HEK293T (cell line): ENCODE measurements at regions not wholly inside any gene's neighbourhood (a gene's known extent, or its start where the extent isn't known, plus 50 kb on each side); places are given as distances from the start of the nearest gene placed in this dataset.

ENCODE experiments used
- ARNT ChIP-seq: fragments of 450-650 bp; IDR thresholded peaks from 2 replicates; pipeline ENCODE4 v1.6.1; 2017; ENCODE audit warnings: mild to moderate bottlenecking
- BHLHE40 ChIP-seq: fragments of 450-650 bp; IDR thresholded peaks from 2 replicates; pipeline ENCODE4 v1.6.1; 2016; ENCODE audit warnings: mild to moderate bottlenecking, moderate library complexity, borderline replicate concordance
- CTBP1 ChIP-seq: fragments of 450-650 bp; IDR thresholded peaks from 2 replicates; pipeline ENCODE4 v1.6.1; 2016; ENCODE audit warnings: borderline replicate concordance
- FOXM1 ChIP-seq: fragments of 450-650 bp; IDR thresholded peaks from 2 replicates; pipeline ENCODE4 v1.6.1; 2017; ENCODE audit warnings: mild to moderate bottlenecking, borderline replicate concordance
- HDGF ChIP-seq: fragments of 450-650 bp; IDR thresholded peaks from 2 replicates; pipeline ENCODE4 v1.6.1; 2017; ENCODE audit warnings: antibody characterized with exemption, borderline replicate concordance
- NFRKB ChIP-seq: fragments of 450-650 bp; IDR thresholded peaks from 2 replicates; pipeline ENCODE4 v1.6.1; 2016; ENCODE audit warnings: mild to moderate bottlenecking, moderate library complexity
- SP1 ChIP-seq: fragments of 450-650 bp; IDR thresholded peaks from 2 replicates; pipeline ENCODE4 v1.6.1; 2017
- SUZ12 ChIP-seq: fragments of 450-650 bp; IDR thresholded peaks from 2 replicates; pipeline ENCODE4 v1.6.1; 2016; ENCODE audit warnings: mild to moderate bottlenecking
- TARDBP ChIP-seq: fragments of 450-650 bp; IDR thresholded peaks from 2 replicates; pipeline ENCODE4 v1.6.1; 2016

GRCh38 chr9:96172797-96173196, 129.2 kb downstream of the HSD17B3 start:
- no peak for TF ChIP-seq CTBP1
- TF ChIP-seq NFRKB: no peak
- no peak for TF ChIP-seq SUZ12
- no peak for TF ChIP-seq TARDBP
- no peak for TF ChIP-seq SP1
- no peak for TF ChIP-seq FOXM1
- TF ChIP-seq HDGF: no peak
- no peak for TF ChIP-seq ARNT
- no peak for TF ChIP-seq BHLHE40
